Omental fat pad (tissue), 3 donors: ENCODE measurements at regions not wholly inside any gene's neighbourhood (a gene's known extent, or its start where the extent isn't known, plus 50 kb on each side); places are given as distances from the start of the nearest gene placed in this dataset.

ENCODE experiments used
- ATAC-seq: fragments of 150-250 bp; one replicate; pipeline ENCODE4 v1.9.1; 2016; ENCODE audit warnings: mild to moderate bottlenecking, moderate library complexity; ENCODE audit not compliant: low FRiP score
- DNase-seq: peaks from one replicate; pipeline ENCODE4 v3.0.0-alpha.2; 2019; ENCODE audit warnings: low spot score
- TF ChIP-seq, protein P1 (sequence below), 3 donors: fragments of 450-650 bp; IDR thresholded peaks; one replicate each; pipeline ENCODE4 v1.5.1; 2016 to 2017; ENCODE audit warnings: antibody characterized with exemption in 3 of 3, mild to moderate bottlenecking in 3 of 3, moderate library complexity in 2 of 3

DNA sequence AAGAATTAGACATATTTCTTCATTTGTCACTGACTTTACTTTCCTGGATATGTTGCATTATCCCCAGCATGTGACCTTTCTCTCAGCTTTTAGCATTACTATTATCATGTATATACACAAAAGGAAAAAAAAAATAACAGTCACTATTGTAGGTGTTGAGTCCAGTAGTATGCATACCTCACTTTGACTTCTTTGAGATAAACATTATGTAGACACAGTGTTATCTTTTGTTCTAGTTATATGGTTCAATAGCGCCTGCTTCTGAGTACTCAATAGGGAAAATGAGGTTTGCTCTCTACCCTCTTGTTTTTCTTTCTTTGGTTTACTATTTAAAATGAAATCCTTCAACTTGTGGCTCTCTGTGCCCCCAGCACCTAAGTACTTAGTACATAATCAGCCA is 409.6 kb upstream of the PKN2 start:
- no peak for DNase-seq
- TF ChIP-seq, protein P1, sequence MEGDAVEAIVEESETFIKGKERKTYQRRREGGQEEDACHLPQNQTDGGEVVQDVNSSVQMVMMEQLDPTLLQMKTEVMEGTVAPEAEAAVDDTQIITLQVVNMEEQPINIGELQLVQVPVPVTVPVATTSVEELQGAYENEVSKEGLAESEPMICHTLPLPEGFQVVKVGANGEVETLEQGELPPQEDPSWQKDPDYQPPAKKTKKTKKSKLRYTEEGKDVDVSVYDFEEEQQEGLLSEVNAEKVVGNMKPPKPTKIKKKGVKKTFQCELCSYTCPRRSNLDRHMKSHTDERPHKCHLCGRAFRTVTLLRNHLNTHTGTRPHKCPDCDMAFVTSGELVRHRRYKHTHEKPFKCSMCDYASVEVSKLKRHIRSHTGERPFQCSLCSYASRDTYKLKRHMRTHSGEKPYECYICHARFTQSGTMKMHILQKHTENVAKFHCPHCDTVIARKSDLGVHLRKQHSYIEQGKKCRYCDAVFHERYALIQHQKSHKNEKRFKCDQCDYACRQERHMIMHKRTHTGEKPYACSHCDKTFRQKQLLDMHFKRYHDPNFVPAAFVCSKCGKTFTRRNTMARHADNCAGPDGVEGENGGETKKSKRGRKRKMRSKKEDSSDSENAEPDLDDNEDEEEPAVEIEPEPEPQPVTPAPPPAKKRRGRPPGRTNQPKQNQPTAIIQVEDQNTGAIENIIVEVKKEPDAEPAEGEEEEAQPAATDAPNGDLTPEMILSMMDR (IDR thresholded peaks at IDR 0.05), result no peak
- no peak for ATAC-seq

DNA sequence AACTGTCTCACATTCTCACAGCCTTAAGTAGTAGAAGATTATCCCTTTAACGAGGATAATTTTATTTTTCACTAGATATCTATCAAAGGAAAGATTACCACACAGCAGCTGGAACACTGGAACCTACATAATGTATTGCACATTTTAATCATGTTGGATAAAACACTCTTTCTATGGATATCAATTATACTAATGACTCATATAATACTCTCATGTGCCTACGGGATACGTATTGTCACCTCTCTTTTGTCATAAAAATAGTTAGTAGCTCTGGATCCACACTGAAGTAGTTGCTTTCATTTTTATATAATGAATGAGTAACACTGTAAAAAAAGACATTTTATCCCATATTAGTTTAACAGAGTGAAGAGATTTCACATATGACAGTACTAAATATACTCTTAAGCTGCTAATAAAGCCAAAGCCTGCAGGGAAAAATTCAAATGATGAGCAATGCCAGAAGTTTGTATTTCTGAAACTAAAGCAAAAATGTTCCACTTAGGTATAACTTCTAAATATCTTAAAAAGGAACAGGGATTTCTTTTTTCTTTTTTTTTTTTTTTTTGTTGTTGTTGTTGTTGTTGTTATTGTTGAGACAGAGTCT is 408.7 kb upstream of the PKN2 start:
- ATAC-seq (no peak), DNase-seq (no peak)
- TF ChIP-seq, protein P1 (IDR thresholded peaks at IDR 0.05), result no peak

DNA sequence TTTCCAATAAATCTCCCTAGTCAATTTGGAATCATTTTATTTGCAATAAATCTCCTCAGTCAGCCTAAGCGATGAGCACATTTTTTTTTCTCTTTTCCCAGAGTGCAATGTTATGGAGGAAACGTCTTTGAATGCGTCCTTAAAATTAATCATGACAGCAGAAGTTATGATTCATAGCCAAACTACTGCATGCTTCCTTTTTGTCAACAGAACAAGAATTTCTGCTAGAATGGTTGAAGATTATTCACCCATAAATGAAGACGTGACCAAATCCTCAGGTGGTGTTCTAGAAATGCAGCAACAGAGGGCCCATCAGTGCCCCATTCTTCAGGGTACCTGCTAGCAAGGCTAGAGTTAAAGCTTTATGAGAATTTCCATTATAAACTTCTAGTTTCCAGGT is 407.9 kb upstream of the PKN2 start:
- ATAC-seq (no peak), DNase-seq (no peak)
- TF ChIP-seq, protein P1 (IDR thresholded peaks at IDR 0.05), result no peak

DNA sequence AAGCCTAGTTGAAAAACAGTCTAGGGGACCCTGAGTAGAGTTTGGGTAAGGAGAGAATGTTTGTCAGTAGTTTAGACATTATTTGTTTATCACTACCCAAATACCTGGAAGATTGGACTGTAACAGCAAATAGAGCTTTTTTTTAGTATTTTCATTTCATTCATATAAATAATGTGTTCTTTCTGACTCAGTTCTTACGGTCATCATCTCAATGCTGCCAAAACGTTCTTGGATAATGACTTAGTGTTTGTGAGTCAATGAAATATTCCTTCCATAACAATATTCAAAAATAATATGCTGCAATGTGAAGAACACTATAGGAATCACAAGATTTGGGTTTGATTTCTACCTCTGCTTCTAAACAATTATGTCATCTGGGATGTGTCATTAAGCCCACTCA is 400.0 kb upstream of the PKN2 start:
- DNase-seq (no peak), ATAC-seq (no peak)
- TF ChIP-seq, protein P1 (IDR thresholded peaks at IDR 0.05), result no peak

DNA sequence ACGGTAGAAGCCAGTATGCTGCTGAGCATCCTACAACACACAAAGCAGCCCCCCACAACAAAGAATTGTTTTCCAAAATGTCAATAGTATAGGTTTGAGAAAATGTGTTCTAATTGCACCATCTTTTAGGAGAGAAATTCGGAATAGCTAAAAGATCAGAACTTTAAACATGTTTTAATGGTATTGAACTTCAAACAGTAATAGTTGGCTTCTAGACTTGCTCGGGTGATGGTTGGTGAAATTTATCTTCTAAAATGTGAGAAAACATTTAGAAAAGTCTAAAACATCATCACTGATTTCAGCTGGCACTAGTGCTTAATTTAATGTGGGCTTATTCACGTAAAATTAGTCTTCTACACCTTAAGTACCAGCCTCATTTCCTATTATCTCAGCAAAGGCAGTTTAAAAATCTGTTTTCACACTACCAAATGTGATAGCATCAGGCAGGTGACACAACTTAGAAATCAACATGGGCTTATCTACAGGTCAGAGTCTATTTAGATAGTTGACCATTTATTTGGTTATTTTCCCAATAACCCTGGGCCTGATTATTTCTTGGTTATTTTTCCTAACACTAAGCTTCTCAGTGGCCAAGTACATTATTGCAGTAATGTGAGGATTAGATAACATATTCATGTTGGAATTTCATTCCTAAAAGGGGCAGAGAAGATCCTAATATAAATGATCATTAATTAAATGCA is 399.3 kb upstream of the PKN2 start:
- TF ChIP-seq, protein P1 (IDR thresholded peaks at IDR 0.05), result no peak
- ATAC-seq (no peak), DNase-seq (no peak)

DNA sequence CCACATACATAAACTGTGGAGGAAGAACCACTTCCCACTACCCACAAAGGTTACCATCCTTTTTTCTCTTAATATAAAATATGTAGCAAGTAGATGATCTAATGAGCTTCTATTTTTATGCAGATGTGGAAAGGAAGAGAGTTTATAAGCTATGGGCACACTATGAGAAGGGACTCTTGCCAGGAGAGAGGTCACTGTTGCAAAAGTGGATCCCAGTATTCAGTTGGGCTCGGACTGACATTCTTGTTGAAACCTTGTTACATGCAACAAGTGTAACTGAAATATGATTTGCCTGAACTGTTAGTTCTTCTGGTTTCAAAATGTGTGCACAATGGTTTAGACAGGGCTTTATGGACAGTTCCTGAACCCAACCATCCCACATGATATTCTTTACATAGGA is 397.4 kb upstream of the PKN2 start:
- TF ChIP-seq, protein P1 (IDR thresholded peaks at IDR 0.05), result no peak
- ATAC-seq (no peak), DNase-seq (no peak)

DNA sequence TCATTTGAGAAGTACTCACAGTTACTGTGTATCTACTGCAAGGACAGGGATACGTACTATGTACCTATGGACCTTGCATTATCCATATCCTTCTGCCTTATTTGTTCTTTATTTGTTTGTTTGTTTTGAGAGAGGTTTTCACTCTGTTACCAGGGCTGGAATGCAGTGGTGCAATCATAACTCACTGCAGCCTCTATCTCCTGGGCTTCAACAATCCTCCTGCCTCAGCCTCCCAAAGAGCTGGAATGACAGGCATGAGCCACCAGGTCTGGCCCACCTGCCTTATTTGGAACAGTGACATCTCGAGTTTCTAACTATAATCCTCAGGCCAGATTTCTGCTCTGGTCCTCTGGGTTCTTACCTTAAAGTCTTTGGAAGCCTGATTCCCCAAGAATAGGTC is 395.5 kb upstream of the PKN2 start:
- TF ChIP-seq, protein P1 (IDR thresholded peaks at IDR 0.05), result no peak
- DNase-seq, result no peak
- no peak for ATAC-seq
